Peyer's patch (tissue), 4 donors: ENCODE measurements at regions not wholly inside any gene's neighbourhood (a gene's known extent, or its start where the extent isn't known, plus 50 kb on each side); places are given as distances from the start of the nearest gene placed in this dataset.

Experiments
- DNase-seq, 3 donors: peaks; one replicate each; pipeline ENCODE4 v3.0.0-alpha.2; 2017 to 2019
- H3K27ac ChIP-seq, 4 donors: fragments of 200-600 bp; sonication (generic); one replicate each; pipeline ENCODE4 v1.5.1; 2016 to 2019
- H3K27me3 ChIP-seq, 2 donors: fragments of 200-600 bp; sonication (generic); one replicate each; pipeline ENCODE4 v1.5.1; 2019
- H3K36me3 ChIP-seq, 3 donors: fragments of 200-600 bp; sonication (generic); one replicate each; pipeline ENCODE4 v1.5.1; 2016 to 2019
- H3K4me1 ChIP-seq, 4 donors: fragments of 200-600 bp; sonication (generic); one replicate each; pipeline ENCODE4 v1.5.1; 2016 to 2019
- H3K4me3 ChIP-seq, 4 donors: fragments of 200-600 bp; sonication (generic); 1 replicate in 3 of 4; 2 replicates in 1 of 4; pipeline ENCODE4 v1.5.1; 2016 to 2019; ENCODE audit warnings: mild to moderate bottlenecking in 1 of 4
- H3K9me3 ChIP-seq, 4 donors: fragments of 200-600 bp; sonication (generic); one replicate each; pipeline ENCODE4 v1.5.1; 2016 to 2019; ENCODE audit warnings: mild to moderate bottlenecking in 1 of 4
- POLR2A ChIP-seq, 2 donors: fragments of 450-650 bp; IDR thresholded peaks; one replicate each; pipeline ENCODE4 v1.5.1; 2017; ENCODE audit warnings: antibody characterized with exemption in 2 of 2, mild to moderate bottlenecking in 2 of 2, moderate library complexity in 2 of 2
- TF ChIP-seq, protein P1 (sequence below), 6 experiments: fragments of 450-650 bp in 4 of 6; fragments of 200-600 bp in 2 of 6; sonication (generic) in 1 of 6; IDR thresholded peaks; one replicate each; pipeline ENCODE4 v1.5.1; 2017 to 2019; ENCODE audit warnings: antibody characterized with exemption in 6 of 6, mild to moderate bottlenecking in 3 of 6, moderate library complexity in 1 of 6

DNA sequence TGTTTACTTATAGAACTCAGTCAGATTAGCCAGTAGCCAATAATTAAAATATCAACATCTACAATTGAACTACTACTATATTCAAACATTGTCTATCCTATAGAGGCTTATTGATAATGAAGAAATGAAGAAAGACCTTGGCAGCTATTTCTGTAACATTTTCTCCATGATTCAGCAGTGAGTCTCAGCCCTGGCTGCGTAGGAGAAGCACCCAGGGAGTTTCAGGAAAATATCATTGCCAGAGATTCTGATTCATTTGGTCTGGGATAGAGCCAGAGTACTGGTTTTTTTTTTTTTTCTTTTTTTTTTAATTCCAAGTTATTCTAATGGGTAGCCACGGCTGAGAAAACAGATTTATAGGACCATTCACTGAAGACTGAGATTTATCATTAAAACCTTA lies 404.8 kb downstream of the TXNL1 start:
- no peaks in the 10 kb centered on the region for H3K27me3 ChIP-seq
- TF ChIP-seq POLR2A (IDR thresholded peaks at IDR 0.05) = no peak
- TF ChIP-seq, protein P1, sequence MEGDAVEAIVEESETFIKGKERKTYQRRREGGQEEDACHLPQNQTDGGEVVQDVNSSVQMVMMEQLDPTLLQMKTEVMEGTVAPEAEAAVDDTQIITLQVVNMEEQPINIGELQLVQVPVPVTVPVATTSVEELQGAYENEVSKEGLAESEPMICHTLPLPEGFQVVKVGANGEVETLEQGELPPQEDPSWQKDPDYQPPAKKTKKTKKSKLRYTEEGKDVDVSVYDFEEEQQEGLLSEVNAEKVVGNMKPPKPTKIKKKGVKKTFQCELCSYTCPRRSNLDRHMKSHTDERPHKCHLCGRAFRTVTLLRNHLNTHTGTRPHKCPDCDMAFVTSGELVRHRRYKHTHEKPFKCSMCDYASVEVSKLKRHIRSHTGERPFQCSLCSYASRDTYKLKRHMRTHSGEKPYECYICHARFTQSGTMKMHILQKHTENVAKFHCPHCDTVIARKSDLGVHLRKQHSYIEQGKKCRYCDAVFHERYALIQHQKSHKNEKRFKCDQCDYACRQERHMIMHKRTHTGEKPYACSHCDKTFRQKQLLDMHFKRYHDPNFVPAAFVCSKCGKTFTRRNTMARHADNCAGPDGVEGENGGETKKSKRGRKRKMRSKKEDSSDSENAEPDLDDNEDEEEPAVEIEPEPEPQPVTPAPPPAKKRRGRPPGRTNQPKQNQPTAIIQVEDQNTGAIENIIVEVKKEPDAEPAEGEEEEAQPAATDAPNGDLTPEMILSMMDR (IDR thresholded peaks at IDR 0.05) = no peak
- no peaks in the 10 kb centered on the region for H3K36me3 ChIP-seq
- H3K9me3 ChIP-seq = no peaks in the 10 kb centered on the region
- H3K27ac ChIP-seq = no peak overlapping the region
- no peak for DNase-seq
- no peak overlapping the region for H3K4me3 ChIP-seq
- peaks cover 0 to 3% (median 0%) of the 10 kb centered on the region in 4 donors for H3K4me1 ChIP-seq

GRCh38 chr18:56226025-56226424 lies 412.4 kb downstream of the TXNL1 start:
- Histone ChIP-seq H3K36me3 (no peaks in the 10 kb centered on the region), H3K9me3 (no peaks in the 10 kb centered on the region), H3K27ac (no peak overlapping the region), H3K4me1 (no peaks in the 10 kb centered on the region), H3K27me3 (no peaks in the 10 kb centered on the region), H3K4me3 (no peak overlapping the region)
- TF ChIP-seq, protein P1 (IDR thresholded peaks at IDR 0.05) = no peak
- TF ChIP-seq POLR2A (IDR thresholded peaks at IDR 0.05) = no peak
- no peak for DNase-seq

DNA sequence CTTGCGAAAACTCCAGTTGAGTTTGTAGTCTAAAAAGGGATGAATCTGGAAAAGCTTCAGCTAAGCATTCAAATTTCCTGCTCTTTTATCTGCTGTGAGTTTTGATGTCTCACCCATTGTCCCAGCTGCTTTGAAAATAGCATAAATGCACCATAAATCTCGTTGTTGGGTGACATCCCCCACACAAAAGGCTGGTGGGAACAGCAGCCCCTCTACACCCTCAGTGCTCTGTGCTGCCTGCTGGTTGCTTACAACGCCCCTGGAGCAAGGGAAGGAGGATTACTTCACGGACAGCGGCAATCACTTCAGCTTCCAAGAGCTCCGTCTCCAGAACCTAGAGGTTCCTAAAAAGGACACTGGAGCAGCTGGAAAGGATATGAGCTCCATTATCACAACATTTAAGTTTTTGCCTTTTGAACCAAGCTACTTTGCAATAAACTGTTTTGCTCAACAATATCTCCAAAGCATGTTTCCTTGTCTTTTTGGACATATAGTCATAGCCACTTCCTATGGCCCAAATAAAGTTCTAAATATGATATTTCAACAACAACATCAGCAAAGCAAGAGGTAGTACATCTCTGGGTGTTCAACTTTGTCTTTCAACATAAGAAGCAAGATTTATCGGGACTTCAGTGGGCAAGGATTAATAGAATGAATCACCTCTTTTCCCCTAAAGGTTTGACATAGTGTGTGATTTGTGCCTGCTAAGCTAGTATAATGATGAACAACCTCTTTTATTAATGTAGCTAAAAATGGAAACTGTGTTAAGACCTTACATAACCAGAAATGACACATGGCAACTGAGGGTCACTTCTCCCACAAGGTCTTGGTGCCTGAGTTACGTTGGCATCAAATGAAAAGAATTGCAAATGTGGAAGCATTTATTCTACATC lies 413.5 kb downstream of the TXNL1 start:
- H3K27me3 ChIP-seq = no peaks in the 10 kb centered on the region
- no peak for TF ChIP-seq POLR2A (IDR thresholded peaks at IDR 0.05)
- TF ChIP-seq, protein P1 (IDR thresholded peaks at IDR 0.05) = no peak
- no peak overlapping the region for H3K4me3 ChIP-seq

GRCh38 chr18:56221195-56222065 lies 417.0 kb downstream of the TXNL1 start:
- no peak for DNase-seq
- Histone ChIP-seq H3K9me3 (no peaks in the 10 kb centered on the region), H3K4me1 (no peaks in the 10 kb centered on the region), H3K4me3 (no peak overlapping the region), H3K36me3 (no peaks in the 10 kb centered on the region), H3K27me3 (no peaks in the 10 kb centered on the region), H3K27ac (no peak overlapping the region)
- TF ChIP-seq POLR2A (IDR thresholded peaks at IDR 0.05) = no peak
- TF ChIP-seq, protein P1 (IDR thresholded peaks at IDR 0.05) = no peak

More for the DNA sequence above, 413.5 kb downstream of the TXNL1 start:
- DNase-seq = no peak
- Histone ChIP-seq H3K9me3 (no peaks in the 10 kb centered on the region), H3K27ac (no peak overlapping the region), H3K36me3 (no peaks in the 10 kb centered on the region), H3K4me1 (no peaks in the 10 kb centered on the region)

DNA sequence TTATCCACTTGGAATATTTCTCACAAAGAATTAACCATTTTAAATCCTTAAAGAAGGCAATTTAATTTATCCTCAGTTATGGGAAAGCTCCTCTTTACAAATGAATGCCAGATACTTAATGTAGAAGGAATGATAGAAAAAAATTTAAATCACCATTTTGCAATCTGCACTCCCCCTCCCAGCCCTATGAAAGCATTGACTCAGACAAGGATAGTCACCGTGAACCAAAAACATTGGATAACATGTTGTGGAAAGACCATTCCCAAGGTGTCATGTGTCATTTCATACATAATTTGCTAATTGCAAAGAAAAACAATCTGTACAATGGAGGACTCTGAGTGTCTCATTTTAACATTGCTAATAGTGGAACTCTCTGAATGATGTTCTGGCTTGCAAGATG lies 421.0 kb downstream of the TXNL1 start:
- no peak overlapping the region for H3K4me3 ChIP-seq
- H3K4me1 ChIP-seq = no peaks in the 10 kb centered on the region
- TF ChIP-seq, protein P1 (IDR thresholded peaks at IDR 0.05) = no peak
- TF ChIP-seq POLR2A (IDR thresholded peaks at IDR 0.05) = no peak
- no peaks in the 10 kb centered on the region for H3K9me3 ChIP-seq
- H3K36me3 ChIP-seq = no peaks in the 10 kb centered on the region
- H3K27ac ChIP-seq = no peak overlapping the region
- no peak for DNase-seq
- H3K27me3 ChIP-seq = no peaks in the 10 kb centered on the region
